Islet of Langerhans (tissue), 1 donor: ENCODE measurements at regions not wholly inside any gene's neighbourhood (a gene's known extent, or its start where the extent isn't known, plus 50 kb on each side); places are given as distances from the start of the nearest gene placed in this dataset.

Experiments
- FAIRE-seq: peaks from one replicate; lab custom pipeline; 2011; peaks lifted over from hg19 to GRCh38; lab: Jason Lieb, UNC

GRCh38 chr1:232519186-232519585 is 110.7 kb downstream of the SIPA1L2 start:
- no peak for FAIRE-seq

GRCh38 chr1:232518349-232518748 is 111.6 kb downstream of the SIPA1L2 start:
- no peak for FAIRE-seq

DNA sequence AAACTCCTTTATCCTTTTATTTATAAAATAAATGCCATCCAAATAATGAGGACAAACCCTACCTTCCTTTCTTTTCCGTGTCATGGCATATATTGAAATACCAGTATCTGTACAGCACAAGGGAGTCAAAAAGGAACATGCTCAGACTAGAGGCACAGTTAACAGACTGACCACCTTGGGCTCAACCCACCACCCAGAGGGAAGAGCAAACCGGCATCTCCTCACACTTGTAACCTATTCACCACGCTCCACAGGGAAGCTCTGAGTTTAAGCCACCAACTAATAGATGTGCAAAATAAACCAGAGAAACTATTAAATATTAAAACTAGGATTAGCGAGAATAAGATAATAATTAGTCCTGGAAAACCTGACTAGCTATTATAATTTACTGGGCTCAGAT is 112.7 kb downstream of the SIPA1L2 start:
- FAIRE-seq, result no peak

GRCh38 chr1:232515706-232516105 is 114.2 kb downstream of the SIPA1L2 start:
- no peak for FAIRE-seq

- no peak for FAIRE-seq
Measured at GRCh38 chr1:232512712-232513111, 117.2 kb downstream of the SIPA1L2 start.

- FAIRE-seq, result peak; percentile 69
Measured at GRCh38 chr1:232511172-232511571, 118.8 kb downstream of the SIPA1L2 start.

DNA sequence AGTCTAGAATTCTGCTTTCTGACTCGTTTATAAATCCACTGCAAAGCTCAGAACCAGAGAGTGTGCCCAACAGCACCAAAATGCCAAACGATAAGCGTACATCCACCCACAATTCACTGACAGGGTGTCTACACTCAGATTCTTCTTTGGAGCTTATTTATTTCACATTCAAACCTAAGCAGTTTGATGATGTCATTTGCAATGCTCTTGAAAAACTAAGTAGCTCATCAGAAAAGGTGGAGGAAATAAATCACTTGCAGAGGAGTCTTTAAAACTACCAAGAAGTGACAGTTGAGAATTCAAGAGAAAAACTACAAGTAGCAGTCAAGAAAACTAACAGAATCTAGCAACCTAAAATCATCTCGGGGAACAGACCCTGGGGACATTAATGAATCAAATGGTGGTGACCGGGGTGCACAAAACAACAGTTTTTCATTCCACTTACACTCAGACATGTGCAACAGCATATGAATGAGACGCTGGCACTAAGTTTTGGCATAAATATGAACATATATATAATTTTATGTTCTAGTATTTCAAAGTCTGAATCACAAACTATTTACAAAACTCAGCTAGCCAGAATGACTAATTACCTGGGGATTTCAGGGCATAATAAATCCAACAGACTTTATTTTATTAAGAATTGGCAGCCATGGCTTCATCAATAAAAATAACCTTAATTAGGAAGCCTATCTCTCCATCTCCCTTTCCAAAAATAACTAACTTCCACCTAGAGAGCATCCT is 119.4 kb downstream of the SIPA1L2 start:
- FAIRE-seq, result peak; percentile 64

DNA sequence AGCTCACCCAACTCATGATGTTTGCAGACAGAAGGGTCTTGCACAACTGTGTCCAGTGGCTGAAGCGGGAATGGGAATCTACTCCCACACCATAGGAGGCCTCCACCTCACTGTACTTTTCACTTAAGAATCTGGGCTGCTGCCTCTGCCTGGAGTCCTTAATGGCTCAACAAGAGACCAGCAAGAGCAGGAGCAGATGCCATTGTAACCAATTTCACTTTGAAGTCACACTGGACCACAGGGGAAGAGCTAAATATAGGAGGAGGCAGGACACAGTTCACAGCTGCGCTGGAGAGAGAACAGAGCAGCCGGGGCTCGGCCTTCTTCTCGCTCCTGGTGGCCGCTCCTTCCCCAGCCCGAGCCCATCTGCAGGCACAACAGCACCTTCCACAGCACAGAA is 120.4 kb downstream of the SIPA1L2 start:
- FAIRE-seq, result no peak

GRCh38 chr1:232508130-232508701 is 121.7 kb downstream of the SIPA1L2 start:
- FAIRE-seq, result no peak

DNA sequence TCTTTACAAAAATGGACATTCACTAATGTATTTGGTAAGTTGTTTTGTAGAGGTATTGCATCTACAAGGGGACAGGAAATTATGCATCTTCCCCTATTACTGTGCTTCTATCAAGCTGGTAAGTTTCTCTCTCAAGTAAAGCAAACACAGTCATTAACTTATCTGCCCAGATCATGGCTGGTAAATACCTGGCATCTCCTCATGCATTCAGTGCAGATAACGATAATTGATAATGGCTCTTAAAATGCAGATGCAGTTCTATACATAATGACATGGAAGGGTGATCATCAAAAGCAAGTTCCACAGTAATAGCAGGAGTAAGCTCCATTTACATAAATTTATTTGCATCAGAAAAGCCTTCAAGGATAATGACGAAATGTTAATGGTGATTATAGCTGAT is 122.4 kb downstream of the SIPA1L2 start:
- no peak for FAIRE-seq

GRCh38 chr1:232505884-232506283 is 124.0 kb downstream of the SIPA1L2 start:
- FAIRE-seq, result no peak

DNA sequence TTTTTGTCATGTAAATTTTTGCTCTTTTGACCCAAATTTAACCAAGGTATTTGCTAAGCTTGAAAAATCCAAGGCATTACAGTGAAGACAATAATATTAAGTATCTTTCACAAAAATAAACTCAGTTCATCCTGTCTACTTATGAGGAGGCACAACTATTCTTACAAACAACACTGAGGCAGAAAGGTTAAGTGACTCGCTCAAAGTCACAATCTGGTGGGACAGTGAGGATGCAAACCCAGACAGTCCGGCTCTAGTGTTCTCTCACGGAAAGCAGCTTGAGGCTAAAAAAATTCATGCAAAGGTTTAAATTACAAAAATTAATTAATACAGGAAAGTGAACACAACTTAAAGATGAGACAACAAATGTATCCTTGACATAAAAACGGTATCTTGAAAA is 125.3 kb downstream of the SIPA1L2 start:
- no peak for FAIRE-seq

DNA sequence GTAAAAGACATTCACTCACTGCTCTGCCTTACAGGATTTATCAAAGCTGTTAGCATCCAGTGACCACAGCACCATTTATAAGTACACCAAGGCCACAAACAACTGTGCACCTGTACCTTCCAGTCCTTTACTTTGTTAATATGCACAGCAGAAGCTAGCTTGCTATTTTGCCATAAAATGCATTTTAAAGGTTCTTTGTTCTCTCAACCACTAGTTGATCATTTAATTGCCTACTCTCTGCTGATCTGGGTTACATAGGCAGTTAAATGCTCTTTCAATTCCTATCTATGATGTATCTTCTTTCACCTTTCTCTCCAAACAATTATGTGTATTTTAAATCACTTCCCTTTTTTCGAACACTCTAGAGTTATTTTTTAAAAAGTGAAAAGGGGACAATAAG is 126.4 kb downstream of the SIPA1L2 start:
- FAIRE-seq, result no peak

- no peak for FAIRE-seq
Measured at GRCh38 chr1:232501854-232502253, 128.1 kb downstream of the SIPA1L2 start.

DNA sequence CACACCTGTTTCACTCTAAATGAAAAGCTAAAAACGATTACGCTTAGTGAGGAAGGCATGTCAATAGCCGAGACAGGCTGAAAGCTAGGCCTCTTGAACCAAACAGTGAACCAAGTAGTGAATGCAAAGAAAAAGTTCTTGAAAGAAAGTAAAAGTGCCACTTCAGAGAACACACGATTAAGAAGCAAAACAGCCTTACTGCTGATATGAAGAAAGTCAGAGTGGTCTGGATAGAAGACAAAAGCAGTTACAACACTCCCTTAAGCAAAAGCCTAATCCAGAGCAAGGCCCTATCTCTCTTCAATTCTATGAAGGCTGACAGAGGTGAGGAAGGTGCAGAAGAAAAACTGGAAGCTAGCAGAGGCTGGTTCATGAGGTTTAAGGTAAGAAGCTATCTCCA is 130.7 kb downstream of the SIPA1L2 start:
- FAIRE-seq, result peak; percentile 13

DNA sequence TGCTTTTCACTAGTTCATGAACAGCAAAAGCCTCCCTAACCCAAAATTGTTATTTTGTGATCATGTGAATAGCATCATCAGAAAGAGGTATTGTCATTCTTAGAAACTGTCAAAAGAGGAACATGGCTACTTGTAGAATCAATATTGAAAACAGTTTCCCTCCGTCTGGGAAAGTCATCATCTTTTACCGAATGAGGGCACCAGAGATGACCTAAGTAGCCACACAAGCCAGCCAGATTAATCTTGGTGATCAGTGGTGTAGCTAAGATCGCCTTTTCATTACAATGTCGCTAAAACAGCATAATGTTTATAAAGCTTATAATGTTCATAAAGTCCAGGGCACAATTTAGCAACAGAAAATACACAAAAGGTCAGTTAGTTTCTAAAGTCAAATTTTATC is 136.1 kb downstream of the SIPA1L2 start:
- FAIRE-seq, result no peak

DNA sequence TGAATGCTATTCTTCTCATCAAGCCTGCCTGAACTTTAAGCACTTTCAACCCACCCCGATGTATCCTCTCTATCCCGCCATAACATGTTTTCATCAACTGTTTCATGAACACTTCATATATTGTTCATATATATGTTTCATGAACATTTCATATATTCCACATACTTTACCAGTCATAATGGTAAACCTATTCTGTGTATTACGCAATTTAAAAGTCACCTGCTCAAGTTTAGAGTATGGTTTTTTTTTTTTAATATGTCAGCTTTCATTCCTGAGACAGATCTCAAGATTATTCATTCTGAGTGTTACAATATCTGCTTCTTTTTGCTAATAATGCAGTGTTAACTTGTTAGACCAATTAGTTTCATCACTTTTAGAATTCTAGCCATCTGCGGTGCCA is 140.7 kb downstream of the SIPA1L2 start:
- FAIRE-seq, result no peak

GRCh38 chr1:232487236-232487635 is 142.7 kb downstream of the SIPA1L2 start:
- no peak for FAIRE-seq

- FAIRE-seq, result no peak
Measured at GRCh38 chr1:232486454-232487207, 143.3 kb downstream of the SIPA1L2 start.

DNA sequence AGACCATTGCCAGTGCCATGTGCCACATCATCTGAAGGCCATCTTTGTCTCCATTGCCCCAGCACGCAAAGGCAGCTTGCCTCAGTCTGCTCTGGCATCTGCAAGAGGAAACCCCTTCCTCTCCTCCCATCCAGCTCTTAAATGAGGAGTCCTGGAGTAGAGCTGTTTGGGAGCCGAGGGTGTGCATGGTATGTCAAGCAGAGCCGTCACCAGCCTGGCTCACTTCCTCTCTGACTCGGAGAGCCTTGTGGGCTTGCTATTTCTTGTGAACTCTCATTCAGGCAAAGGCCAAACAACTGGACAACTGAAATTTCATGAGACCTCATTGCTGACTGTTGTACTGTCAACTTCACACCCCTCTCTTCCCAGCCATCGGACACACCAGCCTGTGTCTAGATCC is 143.9 kb downstream of the SIPA1L2 start:
- no peak for FAIRE-seq

GRCh38 chr1:232484856-232485255 is 145.1 kb downstream of the SIPA1L2 start:
- FAIRE-seq, result no peak

DNA sequence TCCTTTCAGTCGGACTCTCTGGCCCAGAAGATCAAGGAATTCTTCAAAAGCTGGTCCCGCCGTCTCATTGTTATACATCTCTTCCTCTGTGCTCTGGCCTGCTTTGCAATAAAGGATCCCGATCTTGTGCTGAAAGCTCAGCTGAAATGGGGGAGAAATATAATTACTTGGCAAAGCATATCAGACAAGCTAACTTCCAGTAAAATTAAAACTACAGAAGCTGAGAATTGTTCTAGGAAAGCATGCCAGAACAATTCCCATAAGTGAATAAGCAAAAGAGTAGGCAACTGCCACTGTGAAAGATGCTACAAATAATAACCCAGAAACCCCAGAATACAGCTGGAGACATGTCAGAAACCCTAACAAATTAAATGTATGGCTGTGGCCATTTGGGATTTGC is 146.1 kb downstream of the SIPA1L2 start:
- FAIRE-seq, result no peak

DNA sequence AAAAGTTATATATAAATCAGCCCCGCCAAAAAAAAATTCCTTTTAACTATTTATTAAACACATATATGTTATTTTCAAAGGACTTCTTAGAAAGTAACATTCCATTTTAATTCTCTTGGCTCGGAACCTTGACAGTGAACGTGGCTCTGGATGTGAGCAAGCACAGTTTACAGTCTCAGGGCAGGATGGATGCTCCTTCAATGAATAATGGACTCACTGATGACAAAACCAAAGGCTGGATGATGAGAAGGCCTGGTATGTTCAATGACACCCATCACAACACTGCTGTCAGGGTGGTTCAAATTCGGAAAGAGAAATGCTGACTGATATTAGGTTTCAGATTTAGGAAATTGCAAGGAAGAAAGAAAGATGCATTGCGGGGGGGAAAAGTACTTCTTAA is 148.8 kb downstream of the SIPA1L2 start:
- FAIRE-seq, result no peak

- FAIRE-seq, result no peak
Measured at GRCh38 chr1:232477728-232478127, 152.2 kb downstream of the SIPA1L2 start.
